HG03457 (cell line): ENCODE measurements at regions not wholly inside any gene's neighbourhood (a gene's known extent, or its start where the extent isn't known, plus 50 kb on each side); places are given as distances from the start of the nearest gene placed in this dataset.

ENCODE experiments used
- ATAC-seq: cut with Tn5 transposase; IDR thresholded peaks from one replicate; pipeline ENCODE4 v1.9.1; 2021; ENCODE audit warnings: moderate number of reproducible peaks; ENCODE audit not compliant: unreplicated experiment

- no peak for ATAC-seq
Observed at GRCh38 chr1:114342376-114342775, 168.6 kb downstream of the TRIM33 start.

GRCh38 chr1:114341856-114342255 lies 169.1 kb downstream of the TRIM33 start:
- no peak for ATAC-seq

- no peak for ATAC-seq
Observed at GRCh38 chr1:114341299-114341698, 169.7 kb downstream of the TRIM33 start.

GRCh38 chr1:114340892-114341291 lies 170.1 kb downstream of the TRIM33 start:
- no peak for ATAC-seq

- ATAC-seq: no peak
Observed at GRCh38 chr1:114339379-114339778, 171.6 kb downstream of the TRIM33 start.

- ATAC-seq: no peak
Observed at GRCh38 chr1:114338191-114338890, 172.7 kb downstream of the TRIM33 start.

GRCh38 chr1:114337417-114337816 lies 173.6 kb downstream of the TRIM33 start:
- no peak for ATAC-seq

- ATAC-seq: no peak
Observed at GRCh38 chr1:114336360-114336759, 174.6 kb downstream of the TRIM33 start.

- ATAC-seq: no peak
Observed at GRCh38 chr1:114335273-114335672, 175.7 kb downstream of the TRIM33 start.

GRCh38 chr1:114334297-114334696 lies 176.7 kb downstream of the TRIM33 start:
- no peak for ATAC-seq

GRCh38 chr1:114333690-114334089 lies 177.3 kb downstream of the TRIM33 start:
- no peak for ATAC-seq

GRCh38 chr1:114331936-114332335 lies 178.3 kb upstream of the SYT6 start:
- no peak for ATAC-seq

GRCh38 chr1:114330451-114330983 lies 176.8 kb upstream of the SYT6 start:
- no peak for ATAC-seq

- ATAC-seq: no peak
Observed at GRCh38 chr1:114328361-114328904, 174.8 kb upstream of the SYT6 start.

- ATAC-seq: no peak
Observed at GRCh38 chr1:114324662-114324965, 170.9 kb upstream of the SYT6 start.

- no peak for ATAC-seq
Observed at GRCh38 chr1:114323959-114324661, 170.4 kb upstream of the SYT6 start.

GRCh38 chr1:114322734-114323133 lies 169.1 kb upstream of the SYT6 start:
- ATAC-seq: no peak

GRCh38 chr1:114322207-114322606 lies 168.5 kb upstream of the SYT6 start:
- no peak for ATAC-seq

GRCh38 chr1:114320586-114320985 lies 166.9 kb upstream of the SYT6 start:
- no peak for ATAC-seq

GRCh38 chr1:114319418-114319817 lies 165.7 kb upstream of the SYT6 start:
- no peak for ATAC-seq

- no peak for ATAC-seq
Observed at GRCh38 chr1:114318961-114319360, 165.3 kb upstream of the SYT6 start.

GRCh38 chr1:114316204-114316603 lies 162.5 kb upstream of the SYT6 start:
- ATAC-seq: no peak
